ENCODE measurements at regions not wholly inside any gene's neighbourhood (a gene's known extent, or its start where the extent isn't known, plus 50 kb on each side); places are given as distances from the start of the nearest gene placed in this dataset.

DNA sequence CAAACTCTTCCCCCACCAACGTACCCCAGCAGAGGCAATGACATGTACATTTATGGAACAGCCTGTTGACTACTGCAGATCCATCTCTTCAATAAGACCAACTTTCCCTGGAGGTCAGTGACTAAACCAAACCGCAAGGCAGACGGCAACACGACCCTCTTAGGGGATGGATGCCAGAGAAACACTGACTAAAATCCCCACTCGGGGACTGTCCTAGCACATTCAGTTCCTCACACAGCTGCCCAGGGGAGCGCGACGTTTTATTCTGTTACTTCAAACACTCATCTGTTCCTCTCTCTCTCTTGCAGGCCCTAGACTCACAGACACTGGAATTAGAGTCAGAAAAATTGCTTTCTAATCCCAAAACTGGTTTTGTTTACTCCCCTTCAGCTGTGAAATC is 146.5 kb upstream of the PRSS1 start:
- no peaks in the 10 kb centered on the region for H3K36me3 ChIP-seq

DNA sequence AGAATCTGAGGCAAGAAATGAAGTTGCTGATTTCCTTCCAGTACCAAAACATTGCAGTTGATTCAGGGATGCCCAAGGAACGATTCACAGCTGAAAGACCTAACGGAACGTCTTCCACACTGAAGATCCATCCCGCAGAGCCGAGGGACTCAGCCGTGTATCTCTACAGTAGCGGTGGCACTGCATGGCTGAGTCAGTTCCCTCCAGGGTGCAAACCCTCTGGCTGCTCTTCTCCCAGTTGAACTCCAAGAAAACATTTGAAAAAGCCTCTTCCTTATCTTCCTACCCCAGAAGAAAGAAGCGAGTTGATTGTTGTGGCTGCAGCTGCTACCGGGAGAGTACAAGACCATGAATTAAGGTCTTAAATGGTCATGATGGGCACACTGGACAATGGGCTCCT is 147.1 kb upstream of the PRSS1 start:
- H3K27me3 ChIP-seq, result no peaks in the 10 kb centered on the region
- no peak overlapping the region for H3K4me3 ChIP-seq
- no peaks in the 10 kb centered on the region for H3K4me1 ChIP-seq
- no peaks in the 10 kb centered on the region for H3K9me3 ChIP-seq
- intact Hi-C loops (cut with DNase I), result loop anchor here (10.0 kb wide), 2 partner anchors 183 to 623 kb away; partner anchors contain the start of gene TAS2R40
- TF ChIP-seq, protein P1, sequence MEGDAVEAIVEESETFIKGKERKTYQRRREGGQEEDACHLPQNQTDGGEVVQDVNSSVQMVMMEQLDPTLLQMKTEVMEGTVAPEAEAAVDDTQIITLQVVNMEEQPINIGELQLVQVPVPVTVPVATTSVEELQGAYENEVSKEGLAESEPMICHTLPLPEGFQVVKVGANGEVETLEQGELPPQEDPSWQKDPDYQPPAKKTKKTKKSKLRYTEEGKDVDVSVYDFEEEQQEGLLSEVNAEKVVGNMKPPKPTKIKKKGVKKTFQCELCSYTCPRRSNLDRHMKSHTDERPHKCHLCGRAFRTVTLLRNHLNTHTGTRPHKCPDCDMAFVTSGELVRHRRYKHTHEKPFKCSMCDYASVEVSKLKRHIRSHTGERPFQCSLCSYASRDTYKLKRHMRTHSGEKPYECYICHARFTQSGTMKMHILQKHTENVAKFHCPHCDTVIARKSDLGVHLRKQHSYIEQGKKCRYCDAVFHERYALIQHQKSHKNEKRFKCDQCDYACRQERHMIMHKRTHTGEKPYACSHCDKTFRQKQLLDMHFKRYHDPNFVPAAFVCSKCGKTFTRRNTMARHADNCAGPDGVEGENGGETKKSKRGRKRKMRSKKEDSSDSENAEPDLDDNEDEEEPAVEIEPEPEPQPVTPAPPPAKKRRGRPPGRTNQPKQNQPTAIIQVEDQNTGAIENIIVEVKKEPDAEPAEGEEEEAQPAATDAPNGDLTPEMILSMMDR (IDR thresholded peaks at IDR 0.05), result no peak
- H3K27ac ChIP-seq, result no peak overlapping the region
- H3K36me3 ChIP-seq, result no peaks in the 10 kb centered on the region
- DNase-seq, result no peak
- H3K9ac ChIP-seq (ENCODE audit: low read depth in 2 of 2, low read length in 2 of 2), result no peak overlapping the region

More for the DNA sequence above, 146.5 kb upstream of the PRSS1 start:
- Histone ChIP-seq H3K4me1 (no peaks in the 10 kb centered on the region), H3K9me3 (no peaks in the 10 kb centered on the region), H3K27me3 (no peaks in the 10 kb centered on the region), H3K4me3 (no peak overlapping the region), H3K27ac (no peak overlapping the region), H3K9ac (ENCODE audit: low read depth in 2 of 2, low read length in 2 of 2) (no peak overlapping the region)
- TF ChIP-seq, protein P1 (IDR thresholded peaks at IDR 0.05), result no peak
- intact Hi-C loops (cut with DNase I), result loop anchor here (10.0 kb wide), 2 partner anchors 182 to 622 kb away; partner anchors contain the start of gene TAS2R40
- DNase-seq, result no peak

DNA sequence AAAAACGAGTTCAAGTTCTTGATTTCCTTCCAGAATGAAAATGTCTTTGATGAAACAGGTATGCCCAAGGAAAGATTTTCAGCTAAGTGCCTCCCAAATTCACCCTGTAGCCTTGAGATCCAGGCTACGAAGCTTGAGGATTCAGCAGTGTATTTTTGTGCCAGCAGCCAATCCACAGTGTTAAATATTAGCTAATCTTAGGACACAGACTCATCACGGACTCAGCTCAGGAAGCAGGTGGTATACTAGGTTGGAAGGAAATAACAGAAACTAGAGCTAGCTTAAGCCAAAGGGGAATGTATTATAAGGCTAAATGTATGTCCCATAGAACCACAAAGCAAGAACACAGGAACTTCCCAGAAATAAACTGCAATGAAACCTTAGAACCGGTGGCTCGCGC is 151.0 kb upstream of the PRSS1 start:
- Histone ChIP-seq H3K4me3 (no peak overlapping the region), H3K27ac (no peak overlapping the region), H3K9ac (ENCODE audit: low read depth in 2 of 2, low read length in 2 of 2) (no peak overlapping the region), H3K9me3 (no peaks in the 10 kb centered on the region), H3K27me3 (no peaks in the 10 kb centered on the region), H3K4me1 (no peaks in the 10 kb centered on the region), H3K36me3 (no peaks in the 10 kb centered on the region)
- intact Hi-C loops (cut with DNase I), result no loop called here
- TF ChIP-seq, protein P1 (IDR thresholded peaks at IDR 0.05), result no peak
- no peak for DNase-seq

DNA sequence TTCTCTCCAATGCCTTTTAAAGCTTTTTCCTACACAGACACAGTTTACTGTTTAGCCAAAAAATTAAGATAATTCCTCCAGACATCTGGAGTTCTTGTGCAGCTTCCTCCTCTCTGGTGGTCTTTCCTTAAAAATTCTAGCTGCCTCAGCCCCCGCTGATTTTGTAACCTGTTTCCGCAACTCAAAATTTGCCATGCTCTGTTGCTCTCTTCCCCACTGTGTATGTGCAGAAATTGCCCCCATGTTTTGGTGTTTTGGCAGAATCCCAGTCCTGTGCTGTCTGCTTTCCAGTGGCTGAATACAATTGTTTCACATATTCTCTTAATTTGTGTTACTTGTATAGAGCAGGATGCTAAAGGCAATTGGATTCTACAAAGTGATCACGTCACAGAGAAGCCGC is 151.7 kb upstream of the PRSS1 start:
- H3K9me3 ChIP-seq, result no peaks in the 10 kb centered on the region
- H3K4me3 ChIP-seq, result no peak overlapping the region
- DNase-seq, result no peak
- intact Hi-C loops (cut with DNase I), result no loop called here
- TF ChIP-seq, protein P1 (IDR thresholded peaks at IDR 0.05), result no peak
- H3K27ac ChIP-seq, result no peak overlapping the region
- no peaks in the 10 kb centered on the region for H3K4me1 ChIP-seq
- H3K27me3 ChIP-seq, result no peaks in the 10 kb centered on the region
- H3K36me3 ChIP-seq, result no peaks in the 10 kb centered on the region
- no peak overlapping the region for H3K9ac ChIP-seq (ENCODE audit: low read depth in 2 of 2, low read length in 2 of 2)

DNA sequence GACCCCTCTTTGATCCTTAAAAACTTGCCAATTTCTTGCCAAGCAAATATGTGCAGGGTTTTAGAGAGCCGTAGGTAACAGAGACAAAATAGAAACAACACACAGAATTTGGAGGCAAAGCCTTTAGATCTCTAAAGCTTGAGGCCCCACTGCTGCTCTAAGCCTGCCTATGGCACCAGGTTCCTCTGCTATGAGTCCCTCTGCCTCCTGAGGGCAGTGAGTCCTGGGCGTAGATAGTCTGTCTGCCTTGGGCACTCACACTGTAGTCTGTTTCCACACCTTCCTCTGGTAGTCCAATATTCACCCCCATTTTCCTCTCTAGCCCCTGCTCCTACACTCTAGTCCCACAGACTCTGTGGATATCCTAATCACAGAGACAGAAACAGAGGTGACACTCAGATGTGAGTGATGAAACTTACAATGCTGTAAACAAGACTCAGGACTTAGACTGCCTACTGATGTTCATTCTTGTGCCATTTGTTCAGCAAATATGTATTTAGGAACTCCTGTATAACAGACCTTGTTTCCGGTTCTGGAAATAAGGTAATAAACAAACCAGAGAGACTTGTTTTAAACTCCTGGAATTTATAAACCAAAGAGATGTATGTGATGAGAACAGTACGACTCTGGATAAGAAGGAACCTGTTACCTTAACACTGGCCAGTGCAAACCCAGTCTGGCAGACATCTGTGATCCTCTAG is 153.3 kb upstream of the PRSS1 start:
- Histone ChIP-seq H3K27me3 (no peaks in the 10 kb centered on the region), H3K27ac (no peak overlapping the region), H3K9me3 (no peaks in the 10 kb centered on the region), H3K36me3 (no peaks in the 10 kb centered on the region), H3K9ac (ENCODE audit: low read depth in 2 of 2, low read length in 2 of 2) (no peak overlapping the region), H3K4me3 (no peak overlapping the region), H3K4me1 (no peaks in the 10 kb centered on the region)
- TF ChIP-seq, protein P1 (IDR thresholded peaks at IDR 0.05), result no peak
- no peak for DNase-seq
- intact Hi-C loops (cut with DNase I), result no loop called here
